ENCODE measurements at regions not wholly inside any gene's neighbourhood (a gene's known extent, or its start where the extent isn't known, plus 50 kb on each side); places are given as distances from the start of the nearest gene placed in this dataset.

- no peak for TF ChIP-seq POLR2A (IDR thresholded peaks at IDR 0.05)
- peak; percentile 75 to 94 (median 90) for TF ChIP-seq CTCF (IDR thresholded peaks at IDR 0.05 in 8 of 11, conservative IDR thresholded peaks at IDR 0.05 in 3 of 11)
Measured at GRCh38 chr1:222455188-222455879, 92.6 kb downstream of the HHIPL2 start.
